ENCODE measurements at regions not wholly inside any gene's neighbourhood (a gene's known extent, or its start where the extent isn't known, plus 50 kb on each side); places are given as distances from the start of the nearest gene placed in this dataset.

DNA sequence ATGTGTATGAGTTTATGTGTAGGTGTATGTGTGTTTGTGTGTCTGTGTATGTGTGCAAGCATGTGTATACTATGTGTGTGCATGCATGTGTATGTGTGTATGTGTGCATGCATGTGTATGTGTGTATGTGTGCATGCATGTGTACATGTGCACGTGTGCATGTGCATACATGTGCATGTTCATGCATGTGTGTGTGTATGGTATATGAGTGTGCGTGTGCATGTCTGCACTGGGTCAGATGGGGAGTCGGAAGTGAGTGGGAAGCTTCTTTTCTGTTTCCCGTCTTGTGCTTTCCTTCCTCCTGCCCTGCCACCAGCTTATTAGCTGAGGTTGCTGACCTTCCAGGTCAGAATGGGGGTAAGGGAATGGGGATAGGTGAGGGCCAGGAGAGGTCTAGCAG is 174.7 kb downstream of the MAP2K4 start:
- Histone ChIP-seq H3K4me2 (ENCODE audit: insufficient read depth, insufficient read length, low read length) (no peak overlapping the region), H3K9me3 (ENCODE audit: control insufficient read depth, low read depth, low read length) (no peaks in the 10 kb centered on the region), H2BK15ac (ENCODE audit: low read depth, low read length) (no peak overlapping the region), H3K4me1 (ENCODE audit: insufficient read depth, low read length) (no peaks in the 10 kb centered on the region), H3K23ac (ENCODE audit: insufficient read length, low read depth, low read length) (no peak overlapping the region), H3K79me2 (ENCODE audit: insufficient read depth, low read length) (no peaks in the 10 kb centered on the region), H3K79me1 (ENCODE audit: insufficient read depth, low read depth, low read length, poor library complexity, severe bottlenecking) (no peaks in the 10 kb centered on the region), H2BK120ac (ENCODE audit: low read depth, low read length, poor library complexity, severe bottlenecking) (no peak overlapping the region), H3K4ac (ENCODE audit: low read depth, low read length) (no peak overlapping the region), H3K23me2 (ENCODE audit: insufficient read length, low read depth, low read length, poor library complexity, severe bottlenecking) (no peaks in the 10 kb centered on the region), H4K20me1 (ENCODE audit: control insufficient read depth, insufficient read depth, insufficient read length) (no peaks in the 10 kb centered on the region), H3K27me3 (ENCODE audit: insufficient read depth, low read length) (no peaks in the 10 kb centered on the region), H3K18ac (ENCODE audit: insufficient read length, low read depth, low read length) (no peak overlapping the region), H2BK20ac (ENCODE audit: low read depth, low read length, poor library complexity, severe bottlenecking) (no peak overlapping the region), H4K5ac (ENCODE audit: insufficient read length, low read depth, low read length) (no peak overlapping the region), H3T11ph (ENCODE audit: low read length) (no peak overlapping the region), H4K91ac (ENCODE audit: insufficient read length, low read depth, low read length) (no peak overlapping the region), H2AFZ (ENCODE audit: low read length) (no peak overlapping the region), H3K9ac (ENCODE audit: extremely low read depth, insufficient read length, low read length) (no peak overlapping the region), H2AK5ac (ENCODE audit: insufficient read length, low read length) (no peak overlapping the region), H3K56ac (ENCODE audit: insufficient read length, low read depth, low read length) (no peak overlapping the region), H3K14ac (ENCODE audit: insufficient read depth, low read length) (no peak overlapping the region), H2BK5ac (ENCODE audit: insufficient read length, low read length) (no peak overlapping the region), H4K8ac (replicated peaks; ENCODE audit: insufficient read length, low read depth, low read length) (no peak overlapping the region), H2BK12ac (ENCODE audit: insufficient read length, low read depth, low read length) (no peak overlapping the region), H3K27ac (ENCODE audit: insufficient read length, low read depth, low read length) (no peak overlapping the region)
- H3K27ac Mint-ChIP-seq, result no peak overlapping the region
- no peak overlapping the region for H3K4me3 Mint-ChIP-seq
- no peak for DNase-seq
- no peaks in the 10 kb centered on the region for H3K4me1 Mint-ChIP-seq
- TF ChIP-seq, protein P1, sequence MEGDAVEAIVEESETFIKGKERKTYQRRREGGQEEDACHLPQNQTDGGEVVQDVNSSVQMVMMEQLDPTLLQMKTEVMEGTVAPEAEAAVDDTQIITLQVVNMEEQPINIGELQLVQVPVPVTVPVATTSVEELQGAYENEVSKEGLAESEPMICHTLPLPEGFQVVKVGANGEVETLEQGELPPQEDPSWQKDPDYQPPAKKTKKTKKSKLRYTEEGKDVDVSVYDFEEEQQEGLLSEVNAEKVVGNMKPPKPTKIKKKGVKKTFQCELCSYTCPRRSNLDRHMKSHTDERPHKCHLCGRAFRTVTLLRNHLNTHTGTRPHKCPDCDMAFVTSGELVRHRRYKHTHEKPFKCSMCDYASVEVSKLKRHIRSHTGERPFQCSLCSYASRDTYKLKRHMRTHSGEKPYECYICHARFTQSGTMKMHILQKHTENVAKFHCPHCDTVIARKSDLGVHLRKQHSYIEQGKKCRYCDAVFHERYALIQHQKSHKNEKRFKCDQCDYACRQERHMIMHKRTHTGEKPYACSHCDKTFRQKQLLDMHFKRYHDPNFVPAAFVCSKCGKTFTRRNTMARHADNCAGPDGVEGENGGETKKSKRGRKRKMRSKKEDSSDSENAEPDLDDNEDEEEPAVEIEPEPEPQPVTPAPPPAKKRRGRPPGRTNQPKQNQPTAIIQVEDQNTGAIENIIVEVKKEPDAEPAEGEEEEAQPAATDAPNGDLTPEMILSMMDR (conservative IDR thresholded peaks at IDR 0.05), result no peak
- no peaks in the 10 kb centered on the region for H3K9me3 Mint-ChIP-seq
- H3K36me3 Mint-ChIP-seq (ENCODE audit: insufficient read depth in 1 of 3, low read depth in 3 of 3), result no peaks in the 10 kb centered on the region
- H3K27me3 Mint-ChIP-seq (ENCODE audit: low read depth), result no peaks in the 10 kb centered on the region
- no CpG with 5 or more reads among the region's 4 CpGs for WGBS (ENCODE audit: extremely low coverage, insufficient read length, low lambda C conversion rate)

Measured in H9 (cell line).